ENCODE measurements at regions not wholly inside any gene's neighbourhood (a gene's known extent, or its start where the extent isn't known, plus 50 kb on each side); places are given as distances from the start of the nearest gene placed in this dataset.

DNA sequence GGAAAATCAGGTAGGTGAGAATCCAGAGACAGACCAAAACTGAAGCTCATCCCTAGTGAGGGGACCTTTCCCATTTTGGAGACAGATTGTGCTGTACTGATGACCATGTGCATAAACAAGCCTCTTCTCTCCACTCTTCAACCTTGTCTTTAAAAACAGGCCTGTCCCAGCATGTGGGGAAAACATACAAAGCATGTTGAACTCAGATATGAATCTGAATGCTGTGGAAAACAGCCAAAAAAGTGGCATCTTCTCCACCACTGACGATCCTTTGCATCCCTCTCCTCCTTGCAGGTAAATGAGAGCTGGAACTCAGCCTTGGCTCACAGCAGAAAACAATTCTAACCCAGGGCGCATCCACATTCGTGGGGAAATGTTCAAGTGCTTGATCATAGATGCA is 123.7 kb upstream of the FOXQ1 start:
- TF ChIP-seq, protein P1, sequence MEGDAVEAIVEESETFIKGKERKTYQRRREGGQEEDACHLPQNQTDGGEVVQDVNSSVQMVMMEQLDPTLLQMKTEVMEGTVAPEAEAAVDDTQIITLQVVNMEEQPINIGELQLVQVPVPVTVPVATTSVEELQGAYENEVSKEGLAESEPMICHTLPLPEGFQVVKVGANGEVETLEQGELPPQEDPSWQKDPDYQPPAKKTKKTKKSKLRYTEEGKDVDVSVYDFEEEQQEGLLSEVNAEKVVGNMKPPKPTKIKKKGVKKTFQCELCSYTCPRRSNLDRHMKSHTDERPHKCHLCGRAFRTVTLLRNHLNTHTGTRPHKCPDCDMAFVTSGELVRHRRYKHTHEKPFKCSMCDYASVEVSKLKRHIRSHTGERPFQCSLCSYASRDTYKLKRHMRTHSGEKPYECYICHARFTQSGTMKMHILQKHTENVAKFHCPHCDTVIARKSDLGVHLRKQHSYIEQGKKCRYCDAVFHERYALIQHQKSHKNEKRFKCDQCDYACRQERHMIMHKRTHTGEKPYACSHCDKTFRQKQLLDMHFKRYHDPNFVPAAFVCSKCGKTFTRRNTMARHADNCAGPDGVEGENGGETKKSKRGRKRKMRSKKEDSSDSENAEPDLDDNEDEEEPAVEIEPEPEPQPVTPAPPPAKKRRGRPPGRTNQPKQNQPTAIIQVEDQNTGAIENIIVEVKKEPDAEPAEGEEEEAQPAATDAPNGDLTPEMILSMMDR (IDR thresholded peaks at IDR 0.05; ENCODE audit: insufficient read depth, low read depth, low read length, missing control alignments): no peak
- H3K4me3 ChIP-seq (ENCODE audit: low read length): no peak overlapping the region
- peak; percentile 45 for DNase-seq (ENCODE audit: low read depth)

DNA sequence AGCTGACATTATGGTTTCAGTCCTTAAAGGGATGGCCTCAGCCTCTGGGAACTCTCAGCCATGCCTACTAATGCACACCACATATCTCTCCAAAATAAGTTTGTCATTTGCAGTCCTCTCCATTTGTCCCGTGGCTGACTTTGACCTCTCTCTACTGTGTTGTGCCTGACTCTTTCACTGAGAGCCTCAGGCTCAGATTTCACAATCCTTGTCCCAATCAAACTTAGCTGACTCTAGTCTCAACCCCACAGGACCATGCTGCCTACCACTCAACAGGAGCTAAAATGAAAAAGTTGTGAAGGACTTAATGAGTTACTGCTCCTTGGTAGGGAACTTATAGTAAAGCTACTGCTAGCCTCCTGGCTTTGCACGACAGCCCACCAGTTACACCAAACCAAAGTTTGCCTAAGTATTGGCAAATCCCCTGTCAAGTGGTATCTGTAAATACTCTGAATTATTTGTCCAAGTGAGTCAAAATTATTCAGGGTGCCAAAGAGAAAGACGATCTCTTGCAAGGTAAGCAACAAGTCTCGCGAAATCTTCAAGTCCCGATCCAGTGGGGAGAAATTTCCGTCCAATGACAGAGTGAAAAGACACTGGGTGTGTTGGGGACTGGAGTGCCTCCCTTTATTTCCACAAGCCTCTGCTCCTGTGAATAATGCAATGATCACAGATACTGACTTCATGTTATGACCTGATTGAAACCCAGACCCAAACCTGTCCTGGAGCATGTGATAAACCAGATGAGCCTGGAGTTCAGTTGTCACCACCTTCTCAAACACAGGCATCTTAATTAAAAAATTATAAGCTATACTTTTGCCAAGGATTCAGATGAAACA is 124.4 kb upstream of the FOXQ1 start:
- TF ChIP-seq, protein P1 (IDR thresholded peaks at IDR 0.05; ENCODE audit: insufficient read depth, low read depth, low read length, missing control alignments): no peak
- no peak overlapping the region for H3K4me3 ChIP-seq (ENCODE audit: low read length)
- DNase-seq (ENCODE audit: low read depth): peak; percentile 62

DNA sequence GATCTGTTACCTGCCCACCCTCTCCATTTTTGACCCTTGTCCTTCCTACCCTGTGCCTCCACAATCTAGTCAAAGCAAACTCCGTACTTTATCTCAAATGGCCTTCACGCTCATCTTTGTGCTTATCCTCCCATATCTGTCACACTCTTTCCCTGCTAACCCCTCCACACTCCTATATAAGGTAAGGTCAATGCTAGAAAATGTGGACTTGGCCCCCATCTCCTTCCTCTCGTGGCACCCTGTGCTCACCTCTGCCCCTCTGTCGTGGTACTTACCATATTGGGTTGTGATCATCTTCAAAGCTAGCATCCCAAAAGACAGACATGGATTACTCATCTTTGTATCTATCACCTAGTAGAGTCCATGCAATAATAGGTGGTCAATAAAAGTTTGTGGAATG is 127.6 kb upstream of the FOXQ1 start:
- H3K4me3 ChIP-seq (ENCODE audit: low read length): no peak overlapping the region
- TF ChIP-seq, protein P1 (IDR thresholded peaks at IDR 0.05; ENCODE audit: insufficient read depth, low read depth, low read length, missing control alignments): no peak
- DNase-seq (ENCODE audit: low read depth): no peak

DNA sequence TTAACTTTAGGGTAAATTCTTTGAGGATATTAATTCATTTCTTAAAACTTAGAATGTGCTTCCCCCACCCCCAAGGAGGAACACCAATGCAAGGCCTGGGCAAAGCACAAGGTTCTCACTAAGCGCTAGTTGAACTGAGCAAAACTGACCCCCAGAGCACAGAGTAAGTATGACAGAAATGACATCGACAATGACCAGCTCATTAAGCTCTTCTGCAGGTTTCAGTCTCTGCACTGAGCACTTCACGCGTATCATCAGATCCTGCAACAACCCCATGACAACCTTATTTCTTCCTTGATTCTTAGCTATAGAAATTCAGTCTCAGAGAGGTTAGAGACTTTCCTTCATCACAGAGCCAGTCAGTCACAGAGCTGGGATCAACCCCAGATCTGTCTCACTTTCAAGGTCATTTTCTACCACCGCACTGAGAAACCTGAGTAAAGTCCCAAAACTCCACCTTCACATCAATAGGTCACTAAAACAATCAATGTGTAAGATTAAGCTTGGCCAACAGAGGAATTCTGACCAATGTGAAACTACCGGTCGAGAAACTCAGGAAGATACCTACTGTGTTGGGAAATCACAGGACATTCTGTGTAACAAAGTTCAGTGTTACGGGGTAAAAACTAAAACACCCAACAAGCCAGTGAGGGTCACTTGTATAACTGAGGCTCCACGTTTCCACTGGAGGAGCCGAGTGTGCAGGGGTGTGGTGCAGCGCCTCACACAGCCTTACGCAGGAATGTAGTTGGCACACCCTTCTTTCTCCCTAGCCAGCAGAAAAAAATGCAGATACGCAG is 129.0 kb upstream of the FOXQ1 start:
- DNase-seq (ENCODE audit: low read depth): peak; percentile 23
- TF ChIP-seq, protein P1 (IDR thresholded peaks at IDR 0.05; ENCODE audit: insufficient read depth, low read depth, low read length, missing control alignments): no peak
- no peak overlapping the region for H3K4me3 ChIP-seq (ENCODE audit: low read length)

DNA sequence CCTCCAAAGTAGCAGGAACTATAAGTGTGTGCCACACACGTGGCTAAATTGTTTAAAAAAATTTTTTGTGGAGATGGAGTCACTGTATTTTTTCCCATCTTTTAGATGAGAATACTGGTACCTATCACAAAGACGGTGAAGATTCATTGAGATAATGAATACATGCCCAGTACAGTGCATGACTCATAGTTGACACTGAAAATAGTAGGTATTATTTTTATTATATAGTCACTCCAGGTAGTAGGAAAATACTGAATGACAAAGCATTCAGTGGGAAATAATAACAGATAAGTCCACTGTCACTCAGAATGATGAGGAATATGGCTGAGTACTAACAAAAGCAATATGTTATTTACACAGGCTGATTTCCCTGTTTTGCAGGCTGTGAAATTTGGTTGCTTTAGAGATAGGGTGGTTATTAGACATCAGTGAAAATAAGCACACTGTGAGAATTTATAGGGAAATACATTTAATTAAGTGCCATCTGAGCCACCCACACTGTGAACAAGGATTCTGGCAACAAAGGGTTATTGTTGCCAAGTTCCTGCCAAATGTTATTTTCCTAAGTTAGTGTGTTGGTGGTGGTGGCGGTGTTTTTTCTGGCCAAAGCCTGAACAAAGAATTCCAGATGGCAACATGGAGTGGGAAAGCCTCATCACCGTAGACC is 129.8 kb upstream of the FOXQ1 start:
- no peak overlapping the region for H3K4me3 ChIP-seq (ENCODE audit: low read length)
- TF ChIP-seq, protein P1 (IDR thresholded peaks at IDR 0.05; ENCODE audit: insufficient read depth, low read depth, low read length, missing control alignments): no peak
- DNase-seq (ENCODE audit: low read depth): peak; percentile 51

DNA sequence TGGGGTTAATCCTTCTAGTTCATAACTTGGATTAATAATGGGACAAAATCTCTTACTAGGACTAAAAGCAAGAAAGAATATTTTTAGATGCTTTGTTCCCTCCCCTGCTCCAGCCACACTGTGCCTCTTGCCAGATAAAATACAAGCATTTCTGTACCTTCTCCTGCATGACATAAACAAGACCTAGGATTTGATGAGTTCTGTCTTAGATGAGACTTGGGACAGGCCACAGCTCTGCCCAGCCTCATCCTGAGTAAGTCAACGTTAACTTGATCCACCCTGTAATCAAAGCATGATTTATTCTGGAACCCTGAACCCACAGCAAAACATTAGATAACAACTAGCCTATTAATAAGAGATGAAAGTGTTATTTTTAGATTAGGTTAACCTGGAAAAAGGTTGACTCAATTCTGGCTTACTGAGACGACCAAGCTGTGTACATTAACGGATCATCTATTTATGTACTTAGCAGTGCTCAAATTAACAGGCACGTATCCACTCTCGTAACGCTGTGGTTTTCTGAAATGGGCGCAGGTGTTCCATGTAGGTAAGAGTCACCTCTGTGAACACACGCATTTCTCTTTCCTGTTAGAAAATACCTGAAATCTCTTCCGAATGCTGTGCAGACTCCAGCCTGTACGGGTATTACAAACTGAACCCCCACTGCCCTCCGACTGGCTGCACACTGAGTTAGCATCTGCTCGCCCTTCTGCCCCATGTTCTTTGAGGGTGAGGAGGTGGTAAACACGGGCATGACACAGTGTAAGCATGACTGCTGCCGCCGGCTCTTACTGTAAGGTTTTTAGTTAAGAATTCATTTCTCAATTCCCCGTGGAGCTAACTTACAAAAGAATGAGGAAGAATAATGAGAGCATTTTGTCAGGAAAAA is 132.1 kb upstream of the FOXQ1 start:
- no peak overlapping the region for H3K4me3 ChIP-seq (ENCODE audit: low read length)
- no peak for DNase-seq (ENCODE audit: low read depth)
- TF ChIP-seq, protein P1 (IDR thresholded peaks at IDR 0.05; ENCODE audit: insufficient read depth, low read depth, low read length, missing control alignments): no peak
